Thymus (tissue), 11 donors: ENCODE measurements at regions not wholly inside any gene's neighbourhood (a gene's known extent, or its start where the extent isn't known, plus 50 kb on each side); places are given as distances from the start of the nearest gene placed in this dataset.

ENCODE experiments used
- DNase-seq, 9 donors: peaks; one replicate each; pipeline ENCODE4 v3.0.0-alpha.2; 2013; ENCODE audit warnings: low spot score in 9 of 9, low read depth in 6 of 9, missing footprints in 1 of 9
- H3K27ac ChIP-seq, 2 donors: one replicate each; pipeline ENCODE4 v1.5.1; 2013; ENCODE audit warnings: control low read depth in 1 of 2, low read depth in 1 of 2, low read length in 1 of 2, mild to moderate bottlenecking in 1 of 2, moderate library complexity in 1 of 2
- H3K27me3 ChIP-seq, 2 donors: one replicate each; pipeline ENCODE4 v1.5.1; 2013; ENCODE audit warnings: low read length in 1 of 2; ENCODE audit not compliant: control insufficient read depth in 2 of 2, insufficient read depth in 1 of 2
- H3K36me3 ChIP-seq, 2 donors: one replicate each; pipeline ENCODE4 v1.5.1; 2013; ENCODE audit warnings: low read length in 1 of 2, mild to moderate bottlenecking in 1 of 2, moderate library complexity in 1 of 2; ENCODE audit not compliant: control insufficient read depth in 2 of 2, insufficient read depth in 2 of 2
- H3K4me1 ChIP-seq, 2 donors: one replicate each; pipeline ENCODE4 v1.5.1; 2013; ENCODE audit warnings: low read length in 2 of 2; ENCODE audit not compliant: control insufficient read depth in 2 of 2, insufficient read depth in 2 of 2
- H3K4me3 ChIP-seq, 2 donors: one replicate each; pipeline ENCODE4 v1.5.1; 2013; ENCODE audit warnings: low read length in 2 of 2, control low read depth in 1 of 2, mild to moderate bottlenecking in 1 of 2
- H3K9me3 ChIP-seq, 2 donors: one replicate each; pipeline ENCODE4 v1.5.1; 2013; ENCODE audit warnings: low read length in 1 of 2, mild to moderate bottlenecking in 1 of 2; ENCODE audit not compliant: control insufficient read depth in 2 of 2, insufficient read depth in 1 of 2
- WGBS: extraction: QIAGEN DNeasy Blood & Tissue Kit; methylation state at CpG from one replicate; pipeline ENCODE4 v1.1.7; 2013; 5-methylcytosine and 5-hydroxymethylcytosine counted together
- donor health status: healthy.

DNA sequence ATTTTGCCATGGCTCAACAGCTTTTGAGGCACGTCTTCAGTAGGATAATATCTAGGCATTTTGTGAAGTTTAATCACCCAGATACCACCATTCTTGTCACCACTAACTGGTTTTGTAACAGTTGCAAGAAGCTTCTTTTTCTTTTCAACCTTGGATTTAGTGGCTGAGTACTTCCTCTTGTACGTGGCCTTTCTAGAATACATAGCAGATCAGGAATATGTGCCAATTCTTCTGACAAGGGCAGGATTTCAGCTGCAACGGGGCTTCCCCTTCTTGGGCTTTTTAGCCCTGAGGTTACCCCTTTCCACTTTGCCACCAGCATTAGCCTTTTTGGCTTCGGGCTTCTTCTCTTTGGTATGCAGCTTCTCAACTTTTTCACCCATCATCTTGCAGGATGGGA, 79.3 kb upstream of the WARS2 start:
- no peaks in the 10 kb centered on the region for H3K4me1 ChIP-seq
- 86% methylated on average over 4 of the region's 4 CpGs for WGBS
- no peaks in the 10 kb centered on the region for H3K36me3 ChIP-seq
- no peak for DNase-seq
- no peaks in the 10 kb centered on the region for H3K9me3 ChIP-seq
- no peaks in the 10 kb centered on the region for H3K27me3 ChIP-seq
- H3K27ac ChIP-seq, result no peak overlapping the region
- H3K4me3 ChIP-seq, result no peak overlapping the region

DNA sequence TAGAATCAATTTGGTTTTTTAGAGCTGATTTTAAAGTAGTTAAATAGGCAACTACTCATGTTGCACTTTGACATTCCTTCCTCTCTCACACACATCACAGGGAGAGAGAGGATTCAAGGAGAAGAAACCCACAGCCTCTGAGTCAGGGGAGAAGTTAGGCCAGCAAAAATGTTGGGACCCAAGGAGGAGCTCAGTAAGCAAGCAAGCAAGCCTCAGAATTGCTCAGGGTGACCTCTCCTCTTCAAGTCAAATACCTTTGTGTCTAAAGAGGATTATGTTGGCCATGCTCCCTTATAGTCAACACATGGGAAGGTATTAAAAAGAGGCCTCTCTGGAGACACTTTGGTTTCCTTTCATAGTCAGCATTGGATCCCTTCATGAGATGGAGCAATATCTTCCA, 80.5 kb upstream of the WARS2 start:
- no peak overlapping the region for H3K4me3 ChIP-seq
- H3K27me3 ChIP-seq, result no peaks in the 10 kb centered on the region
- no peak overlapping the region for H3K27ac ChIP-seq
- H3K36me3 ChIP-seq, result no peaks in the 10 kb centered on the region
- H3K9me3 ChIP-seq, result no peaks in the 10 kb centered on the region
- H3K4me1 ChIP-seq, result no peaks in the 10 kb centered on the region
- no peak for DNase-seq

DNA sequence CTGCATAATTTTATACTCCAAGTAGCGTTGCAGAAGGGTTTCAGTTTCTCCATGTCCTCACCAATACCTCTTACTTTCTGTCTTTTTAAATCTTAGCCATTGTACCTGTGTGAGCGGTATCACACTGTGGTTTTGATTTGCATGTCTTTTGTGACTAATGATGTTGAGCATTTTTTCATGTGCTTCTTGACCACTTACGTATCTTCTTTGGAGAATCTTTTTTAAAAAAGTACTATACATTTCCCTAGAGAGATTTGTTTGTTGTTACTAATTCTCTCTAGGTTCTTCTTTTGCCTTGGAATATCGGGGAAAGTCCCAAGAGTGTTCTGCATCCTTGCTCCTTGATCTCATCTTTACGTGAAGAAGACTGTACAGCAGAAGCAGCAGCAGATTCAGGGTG, 81.8 kb upstream of the WARS2 start:
- DNase-seq, result no peak
- Histone ChIP-seq H3K27me3 (no peaks in the 10 kb centered on the region), H3K4me3 (no peak overlapping the region), H3K36me3 (no peaks in the 10 kb centered on the region), H3K4me1 (no peaks in the 10 kb centered on the region), H3K27ac (no peak overlapping the region), H3K9me3 (no peaks in the 10 kb centered on the region)
- WGBS, result 95% methylated on average over 5 of the region's 5 CpGs

DNA sequence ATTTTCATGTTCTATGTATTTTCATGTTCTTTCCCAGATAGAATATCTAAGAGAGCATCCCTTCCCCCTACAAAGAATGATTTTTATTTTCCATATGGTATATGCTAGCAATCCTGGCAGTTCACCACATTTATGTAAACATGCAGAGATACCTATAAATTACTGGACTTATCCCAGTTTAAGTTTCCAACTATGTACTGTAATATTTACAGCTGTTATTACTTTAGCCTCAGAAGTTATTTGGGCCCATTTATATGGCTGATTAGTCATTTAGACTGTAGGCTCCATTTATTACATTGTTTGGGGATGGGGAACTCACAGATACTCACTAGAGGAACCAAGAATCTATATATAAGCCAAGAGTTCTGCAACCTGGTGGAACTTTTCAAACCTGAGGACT, 84.8 kb upstream of the WARS2 start:
- DNase-seq, result no peak
- no peaks in the 10 kb centered on the region for H3K36me3 ChIP-seq
- no peaks in the 10 kb centered on the region for H3K9me3 ChIP-seq
- no peaks in the 10 kb centered on the region for H3K4me1 ChIP-seq
- H3K27me3 ChIP-seq, result no peaks in the 10 kb centered on the region
- no peak overlapping the region for H3K27ac ChIP-seq
- H3K4me3 ChIP-seq, result no peak overlapping the region

DNA sequence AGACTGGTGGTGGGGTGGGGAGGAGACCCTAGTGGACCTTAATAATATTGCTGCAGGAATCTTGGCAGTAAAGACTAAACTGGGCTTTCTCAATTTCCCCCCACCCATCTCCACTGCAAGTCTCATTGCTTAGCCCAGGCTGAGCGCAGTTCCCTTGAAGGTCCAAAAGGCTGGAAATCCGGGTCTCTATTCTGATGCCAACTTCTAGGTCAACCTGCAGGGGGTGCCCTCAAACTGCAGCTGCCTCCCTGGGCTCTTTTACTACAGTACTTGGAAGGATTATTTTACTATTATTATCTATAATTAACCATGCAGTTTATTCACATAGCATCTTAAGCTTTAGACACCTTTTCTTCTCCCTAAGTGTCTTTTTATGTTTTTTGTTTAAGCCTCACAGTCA, 85.4 kb upstream of the WARS2 start:
- H3K4me3 ChIP-seq, result no peak overlapping the region
- WGBS, result 97% methylated on average over 2 of the region's 2 CpGs
- H3K27ac ChIP-seq, result no peak overlapping the region
- no peaks in the 10 kb centered on the region for H3K9me3 ChIP-seq
- no peaks in the 10 kb centered on the region for H3K4me1 ChIP-seq
- DNase-seq, result no peak
- H3K36me3 ChIP-seq, result no peaks in the 10 kb centered on the region
- no peaks in the 10 kb centered on the region for H3K27me3 ChIP-seq

- Histone ChIP-seq H3K36me3 (no peaks in the 10 kb centered on the region), H3K27ac (no peak overlapping the region), H3K9me3 (no peaks in the 10 kb centered on the region), H3K4me3 (no peak overlapping the region), H3K4me1 (no peaks in the 10 kb centered on the region), H3K27me3 (no peaks in the 10 kb centered on the region)
- 89% methylated on average over 1 of the region's 1 CpG for WGBS
- no peak for DNase-seq
Measured at GRCh38 chr1:119226321-119226720, 85.9 kb upstream of the WARS2 start.

GRCh38 chr1:119226913-119227312, 86.5 kb upstream of the WARS2 start:
- no peak overlapping the region for H3K27ac ChIP-seq
- no peaks in the 10 kb centered on the region for H3K27me3 ChIP-seq
- no peaks in the 10 kb centered on the region for H3K36me3 ChIP-seq
- no peaks in the 10 kb centered on the region for H3K4me1 ChIP-seq
- no peaks in the 10 kb centered on the region for H3K9me3 ChIP-seq
- no peak for DNase-seq
- H3K4me3 ChIP-seq, result no peak overlapping the region
- WGBS, result 96% methylated on average over 3 of the region's 3 CpGs

DNA sequence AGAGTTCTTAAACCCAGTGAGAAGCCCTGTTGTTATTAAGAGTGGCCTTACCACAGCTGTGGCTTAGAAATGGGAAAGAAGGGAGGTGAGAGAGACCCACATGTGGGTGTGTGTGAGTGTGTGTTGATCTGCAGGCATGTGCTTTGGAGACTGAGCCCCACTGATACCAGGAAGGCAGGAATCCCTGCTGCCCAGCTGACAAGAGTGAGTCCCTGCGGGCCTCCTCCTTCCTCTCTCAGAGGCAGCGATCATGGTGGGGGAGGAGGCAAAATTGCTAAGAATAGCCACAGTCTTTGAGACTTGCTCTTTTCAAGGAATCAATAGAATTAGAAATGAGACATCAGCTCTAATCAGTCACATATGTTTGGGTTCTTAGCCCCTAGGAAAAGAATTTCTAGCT, 87.0 kb upstream of the WARS2 start:
- Histone ChIP-seq H3K4me3 (no peak overlapping the region), H3K4me1 (no peaks in the 10 kb centered on the region), H3K9me3 (no peaks in the 10 kb centered on the region), H3K27me3 (no peaks in the 10 kb centered on the region), H3K27ac (no peak overlapping the region), H3K36me3 (no peaks in the 10 kb centered on the region)
- DNase-seq, result no peak
- 78% methylated on average over 2 of the region's 2 CpGs for WGBS

DNA sequence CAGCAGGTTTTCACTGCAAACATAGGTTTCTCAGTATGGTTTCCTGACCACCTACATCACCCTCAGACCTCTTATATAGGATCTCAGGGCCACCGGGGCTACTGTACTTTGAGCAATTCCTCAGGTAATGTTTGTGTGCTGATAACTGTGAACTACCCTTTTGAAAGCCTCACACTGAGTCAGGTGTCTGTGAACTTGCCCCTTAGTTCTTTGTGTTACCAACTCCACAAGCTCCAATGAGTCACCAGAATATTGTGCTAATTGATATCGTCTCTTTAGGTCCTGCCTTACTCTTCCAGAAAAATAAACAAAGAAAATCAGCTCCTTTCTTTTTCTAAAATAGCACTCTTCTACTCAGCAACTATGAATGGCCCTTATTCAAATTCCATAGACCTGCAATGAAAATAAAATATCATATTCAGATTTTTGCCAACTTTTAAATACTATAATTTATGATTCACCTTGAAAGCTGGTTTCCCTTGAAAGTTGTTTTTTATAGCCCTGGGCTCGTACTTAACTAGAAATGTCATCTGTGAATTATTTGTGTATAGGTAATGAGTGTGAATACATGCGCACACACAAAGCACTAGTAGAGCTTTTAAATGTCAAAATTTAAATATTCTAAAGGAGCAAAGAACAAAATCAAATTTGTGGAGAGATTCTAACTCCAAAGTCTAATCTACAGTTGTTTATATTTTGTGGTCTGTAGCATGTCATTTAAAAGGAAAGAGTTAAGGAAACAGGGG, 88.1 kb upstream of the WARS2 start:
- H3K9me3 ChIP-seq, result no peaks in the 10 kb centered on the region
- no peak overlapping the region for H3K4me3 ChIP-seq
- no peaks in the 10 kb centered on the region for H3K4me1 ChIP-seq
- H3K27me3 ChIP-seq, result no peaks in the 10 kb centered on the region
- H3K36me3 ChIP-seq, result no peaks in the 10 kb centered on the region
- WGBS, result 96% methylated on average over 4 of the region's 4 CpGs
- DNase-seq, result no peak
- no peak overlapping the region for H3K27ac ChIP-seq

- Histone ChIP-seq H3K4me1 (no peaks in the 10 kb centered on the region), H3K9me3 (no peaks in the 10 kb centered on the region), H3K27me3 (no peaks in the 10 kb centered on the region), H3K27ac (no peak overlapping the region), H3K36me3 (no peaks in the 10 kb centered on the region), H3K4me3 (no peak overlapping the region)
- DNase-seq, result no peak
- 97% methylated on average over 2 of the region's 2 CpGs for WGBS
Measured at GRCh38 chr1:119235120-119235519, 94.7 kb upstream of the WARS2 start.
